ENCODE measurements at regions not wholly inside any gene's neighbourhood (a gene's known extent, or its start where the extent isn't known, plus 50 kb on each side); places are given as distances from the start of the nearest gene placed in this dataset.

DNA sequence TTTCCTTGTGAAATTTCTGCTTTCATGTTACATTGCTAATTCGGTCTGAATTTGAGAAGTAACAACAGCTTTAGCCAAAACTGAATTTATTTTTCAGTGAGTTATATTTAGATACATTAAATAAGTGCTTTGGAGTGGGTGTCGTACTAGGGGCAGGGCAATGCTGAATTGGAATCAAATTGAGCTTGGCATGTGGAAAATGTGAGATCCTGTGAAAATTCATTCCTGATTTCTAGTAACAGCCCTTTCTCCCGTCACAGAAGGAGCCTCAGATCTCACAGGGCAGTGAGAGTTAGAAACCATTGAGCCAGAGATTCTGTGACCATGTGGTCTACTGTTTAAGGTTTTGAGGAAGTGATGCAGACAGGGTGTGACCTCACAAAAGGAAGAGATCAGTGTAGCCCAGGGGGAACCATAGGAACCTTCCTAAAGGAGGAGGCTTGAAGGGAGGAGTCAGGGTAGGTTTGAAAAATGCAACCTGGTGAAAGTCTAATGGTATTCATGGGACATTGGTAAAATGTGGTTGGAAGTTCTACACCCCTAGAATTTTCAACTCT is 1136.8 kb downstream of the AACS start:
- no peak for ATAC-seq
- Histone ChIP-seq H3K9me3 (no peaks in the 10 kb centered on the region), H3K36me3 (no peaks in the 10 kb centered on the region), H3K27ac (no peak overlapping the region), H3K4me1 (no peaks in the 10 kb centered on the region), H3K4me3 (no peak overlapping the region), H3K27me3 (peaks cover 0 to 6% (median 0%) of the 10 kb centered on the region in 9 donors)
- TF ChIP-seq POLR2A (IDR thresholded peaks at IDR 0.05) = no peak
- TF ChIP-seq, protein P1, sequence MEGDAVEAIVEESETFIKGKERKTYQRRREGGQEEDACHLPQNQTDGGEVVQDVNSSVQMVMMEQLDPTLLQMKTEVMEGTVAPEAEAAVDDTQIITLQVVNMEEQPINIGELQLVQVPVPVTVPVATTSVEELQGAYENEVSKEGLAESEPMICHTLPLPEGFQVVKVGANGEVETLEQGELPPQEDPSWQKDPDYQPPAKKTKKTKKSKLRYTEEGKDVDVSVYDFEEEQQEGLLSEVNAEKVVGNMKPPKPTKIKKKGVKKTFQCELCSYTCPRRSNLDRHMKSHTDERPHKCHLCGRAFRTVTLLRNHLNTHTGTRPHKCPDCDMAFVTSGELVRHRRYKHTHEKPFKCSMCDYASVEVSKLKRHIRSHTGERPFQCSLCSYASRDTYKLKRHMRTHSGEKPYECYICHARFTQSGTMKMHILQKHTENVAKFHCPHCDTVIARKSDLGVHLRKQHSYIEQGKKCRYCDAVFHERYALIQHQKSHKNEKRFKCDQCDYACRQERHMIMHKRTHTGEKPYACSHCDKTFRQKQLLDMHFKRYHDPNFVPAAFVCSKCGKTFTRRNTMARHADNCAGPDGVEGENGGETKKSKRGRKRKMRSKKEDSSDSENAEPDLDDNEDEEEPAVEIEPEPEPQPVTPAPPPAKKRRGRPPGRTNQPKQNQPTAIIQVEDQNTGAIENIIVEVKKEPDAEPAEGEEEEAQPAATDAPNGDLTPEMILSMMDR (IDR thresholded peaks at IDR 0.05) = no peak
- 49 to 67% (median 64%) methylated on average over 3 of the region's 3 CpGs for WGBS, 4 donors
- intact Hi-C loops (cut with DNase I) = no loop called here
- DNase-seq = no peak

DNA sequence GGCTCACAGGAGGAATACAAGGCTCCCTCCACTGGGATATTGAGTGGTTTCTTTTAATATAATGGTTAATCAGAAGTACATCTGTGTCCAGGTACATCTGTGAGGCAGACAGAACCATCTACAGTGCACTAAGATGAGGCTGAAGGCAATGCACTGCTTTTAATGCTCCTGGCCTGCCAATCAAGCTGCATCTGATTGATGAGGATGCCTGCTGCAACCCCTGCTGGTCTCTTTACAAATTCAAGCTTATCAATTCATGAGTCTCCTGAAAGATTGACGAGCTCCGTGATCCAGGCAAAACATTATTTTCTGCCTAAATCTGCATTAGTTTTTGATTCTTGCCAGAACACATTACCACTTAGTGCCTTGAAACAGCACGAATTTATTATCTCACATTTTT is 1139.1 kb downstream of the AACS start:
- Histone ChIP-seq H3K9me3 (no peaks in the 10 kb centered on the region), H3K36me3 (no peaks in the 10 kb centered on the region), H3K4me1 (no peaks in the 10 kb centered on the region), H3K27me3 (peaks cover 0 to 6% (median 0%) of the 10 kb centered on the region in 9 donors), H3K27ac (no peak overlapping the region), H3K4me3 (no peak overlapping the region)
- 31 to 45% (median 37%) methylated on average over 3 of the region's 3 CpGs for WGBS, 4 donors
- intact Hi-C loops (cut with DNase I) = no loop called here
- no peak for TF ChIP-seq POLR2A (IDR thresholded peaks at IDR 0.05)
- TF ChIP-seq, protein P1 (IDR thresholded peaks at IDR 0.05) = no peak
- no peak for ATAC-seq
- no peak for DNase-seq

DNA sequence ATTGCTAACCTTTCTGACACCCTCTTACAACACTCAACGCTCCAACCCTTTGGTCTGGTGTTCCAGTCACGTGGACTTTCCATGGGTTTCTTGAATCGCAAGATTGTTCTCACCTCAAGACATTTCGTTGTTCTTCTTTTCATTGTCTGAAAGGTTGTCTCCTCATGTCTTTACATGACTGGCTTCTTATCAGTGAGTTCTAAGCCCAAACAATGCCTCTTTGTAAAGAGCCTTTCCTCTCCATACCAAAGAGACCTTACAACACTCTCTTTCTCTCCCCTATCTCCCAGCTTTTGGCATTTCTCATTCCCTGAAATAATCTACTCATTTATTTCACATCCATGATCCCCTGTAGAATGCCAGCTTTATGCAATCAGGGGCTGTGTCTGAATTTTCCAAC is 1144.8 kb downstream of the AACS start:
- DNase-seq = no peak
- intact Hi-C loops (cut with DNase I) = no loop called here
- Histone ChIP-seq H3K36me3 (no peaks in the 10 kb centered on the region), H3K4me3 (no peak overlapping the region), H3K27me3 (peaks cover 0 to 10% (median 0%) of the 10 kb centered on the region in 9 donors), H3K9me3 (no peaks in the 10 kb centered on the region), H3K27ac (no peak overlapping the region), H3K4me1 (no peaks in the 10 kb centered on the region)
- TF ChIP-seq, protein P1 (IDR thresholded peaks at IDR 0.05) = no peak
- TF ChIP-seq POLR2A (IDR thresholded peaks at IDR 0.05) = no peak
- 36 to 56% (median 44%) methylated on average over 4 of the region's 4 CpGs for WGBS, 4 donors
- no peak for ATAC-seq

DNA sequence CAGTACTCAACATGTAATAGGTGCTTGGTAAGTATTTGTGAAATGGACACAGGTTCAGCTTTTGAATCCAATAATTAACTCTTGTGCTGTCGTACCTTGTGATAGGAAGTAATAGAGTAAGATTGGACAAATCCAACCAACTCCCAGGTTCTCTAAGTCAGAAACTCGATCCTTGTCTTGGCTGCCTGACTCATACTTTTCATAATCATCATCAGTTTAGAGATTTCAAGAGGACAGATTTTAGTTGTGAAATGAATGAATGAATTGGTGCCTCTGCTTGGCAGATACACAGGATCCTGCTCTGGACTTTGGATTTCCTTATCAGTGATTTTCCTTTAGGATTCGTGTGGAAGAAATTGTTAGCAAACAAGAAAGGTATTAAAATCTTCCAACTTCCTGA is 1145.2 kb downstream of the AACS start:
- Histone ChIP-seq H3K4me1 (no peaks in the 10 kb centered on the region), H3K36me3 (no peaks in the 10 kb centered on the region), H3K27me3 (peaks cover 0 to 9% (median 0%) of the 10 kb centered on the region in 9 donors), H3K9me3 (no peaks in the 10 kb centered on the region), H3K4me3 (no peak overlapping the region), H3K27ac (no peak overlapping the region)
- DNase-seq (no peak), ATAC-seq (no peak)
- WGBS, 4 donors = 56 to 76% (median 68%) methylated on average over 3 of the region's 3 CpGs
- TF ChIP-seq POLR2A (IDR thresholded peaks at IDR 0.05) = no peak
- TF ChIP-seq, protein P1 (IDR thresholded peaks at IDR 0.05) = no peak
- intact Hi-C loops (cut with DNase I) = no loop called here

Measured in heart left ventricle (tissue), 16 donors.